COLO668 (cell line): ENCODE measurements at regions not wholly inside any gene's neighbourhood (a gene's known extent, or its start where the extent isn't known, plus 50 kb on each side); places are given as distances from the start of the nearest gene placed in this dataset.
"Not testable (repeated sequence)": the region's sequence is repeated elsewhere in the genome, so short reads cannot be mapped to it uniquely, and the experiment has no call there.

ENCODE experiments used
- DNase-seq: peaks from one replicate; lab custom pipeline; 2025; ENCODE audit not compliant: unreplicated experiment; lab: John Stamatoyannopoulos, UW

GRCh38 chr14:28944605-28945004, 178.0 kb downstream of the FOXG1 start:
- DNase-seq = no peak

GRCh38 chr14:28946267-28946666, 179.7 kb downstream of the FOXG1 start:
- no peak for DNase-seq

GRCh38 chr14:28949503-28949902, 182.9 kb downstream of the FOXG1 start:
- DNase-seq = no peak

- no peak for DNase-seq
Observed at GRCh38 chr14:28952161-28952560, 185.6 kb downstream of the FOXG1 start.

GRCh38 chr14:28952666-28953065, 186.1 kb downstream of the FOXG1 start:
- peak; percentile 29 for DNase-seq

- peak; percentile 4 for DNase-seq
Observed at GRCh38 chr14:28953973-28954372, 187.4 kb downstream of the FOXG1 start.

- no peak for DNase-seq
Observed at GRCh38 chr14:28966416-28967233, 200.0 kb downstream of the FOXG1 start.

GRCh38 chr14:28975084-28975483, 208.5 kb downstream of the FOXG1 start:
- no peak for DNase-seq

- no peak for DNase-seq
Observed at GRCh38 chr14:28982228-28982627, 215.6 kb downstream of the FOXG1 start.

- DNase-seq = no peak
Observed at GRCh38 chr14:28983279-28983678, 216.7 kb downstream of the FOXG1 start.

- no peak for DNase-seq
Observed at GRCh38 chr14:28987516-28987915, 220.9 kb downstream of the FOXG1 start.

GRCh38 chr14:28997196-28997595, 230.6 kb downstream of the FOXG1 start:
- DNase-seq = not testable (repeated sequence)

- DNase-seq = no peak
Observed at GRCh38 chr14:28999656-29000055, 233.1 kb downstream of the FOXG1 start.

- DNase-seq = no peak
Observed at GRCh38 chr14:29005647-29006046, 239.1 kb downstream of the FOXG1 start.

GRCh38 chr14:29007990-29008389, 241.4 kb downstream of the FOXG1 start:
- no peak for DNase-seq

GRCh38 chr14:29016050-29016900, 249.7 kb downstream of the FOXG1 start:
- peak; percentile 66 for DNase-seq

- DNase-seq = not testable (repeated sequence)
Observed at GRCh38 chr14:29023505-29023904, 256.9 kb downstream of the FOXG1 start.

- not testable (repeated sequence) for DNase-seq
Observed at GRCh38 chr14:29027441-29027840, 260.9 kb downstream of the FOXG1 start.

- not testable (repeated sequence) for DNase-seq
Observed at GRCh38 chr14:29027941-29028705, 261.5 kb downstream of the FOXG1 start.

- peak; percentile 54 for DNase-seq
Observed at GRCh38 chr14:29028973-29029582, 262.5 kb downstream of the FOXG1 start.

- no peak for DNase-seq
Observed at GRCh38 chr14:29030121-29030520, 263.5 kb downstream of the FOXG1 start.
